OCI-LY7 (cell line): ENCODE measurements at regions not wholly inside any gene's neighbourhood (a gene's known extent, or its start where the extent isn't known, plus 50 kb on each side); places are given as distances from the start of the nearest gene placed in this dataset.

Experiments used
- BruUV-seq: library from RNA; stranded (reverse); fragments of 400-500 nt; replicated peaks from 2 replicates; lab custom pipeline; 2021; lab: Mats Ljungman, UMichigan
- CTCF ChIA-PET: fragments of 300-600 bp; sonication (Branson Sonifier 250); formaldehyde crosslinking; loops from one replicate; lab custom pipeline; 2022; ENCODE audit warnings: antibody characterized with exemption; ENCODE audit not compliant: unreplicated experiment; lab: Charles Lee
- POLR2A ChIA-PET: fragments of 300-600 bp; sonication (Branson Sonifier 250); formaldehyde crosslinking; loops from one replicate; lab custom pipeline; 2022; ENCODE audit warnings: antibody characterized with exemption; lab: Charles Lee
- DNase-seq: peaks from one replicate; pipeline ENCODE4 v3.0.0-alpha.2; 2015; ENCODE audit warnings: low spot score
- H2AFZ ChIP-seq: fragments of 200-600 bp; sonication (generic), shearing (Covaris generic); 2 replicates; pipeline ENCODE4 v1.6.1; 2014; ENCODE audit warnings: mild to moderate bottlenecking, antibody characterized with exemption, low read length, moderate library complexity
- H3K27ac ChIP-seq: fragments of 200-600 bp; sonication (generic); 2 replicates; pipeline ENCODE4 v1.5.1; 2014; ENCODE audit warnings: mixed run types, low read depth, mild to moderate bottlenecking, moderate library complexity, low read length, inconsistent platforms; ENCODE audit not compliant: poor library complexity, severe bottlenecking
- H3K36me3 ChIP-seq: fragments of 200-600 bp; sonication (generic); 2 replicates; pipeline ENCODE4 v1.6.1; 2014; ENCODE audit warnings: mild to moderate bottlenecking, antibody characterized with exemption, low read length, moderate library complexity, mixed read lengths; ENCODE audit not compliant: insufficient read depth
- H3K4me1 ChIP-seq: fragments of 200-600 bp; sonication (generic); 2 replicates; pipeline ENCODE4 v1.5.1; 2014; ENCODE audit warnings: mild to moderate bottlenecking, low read length; ENCODE audit not compliant: insufficient read depth, poor library complexity, severe bottlenecking
- H3K4me2 ChIP-seq: fragments of 200-600 bp; sonication (generic); 2 replicates; pipeline ENCODE4 v1.6.1; 2014; ENCODE audit warnings: mild to moderate bottlenecking, low read length
- H3K4me3 ChIP-seq: fragments of 200-600 bp; sonication (generic); 2 replicates; pipeline ENCODE4 v1.5.1; 2014; ENCODE audit warnings: mild to moderate bottlenecking, low read depth, low read length; ENCODE audit not compliant: poor library complexity, severe bottlenecking
- H3K79me2 ChIP-seq: fragments of 200-600 bp; sonication (generic); 2 replicates; pipeline ENCODE4 v1.6.1; 2016; ENCODE audit warnings: low read depth, mild to moderate bottlenecking, low read length, moderate library complexity, mixed read lengths; ENCODE audit not compliant: insufficient read depth
- H3K9me2 ChIP-seq: fragments of 200-600 bp; sonication (generic); 2 replicates; pipeline ENCODE4 v1.6.1; 2016; ENCODE audit warnings: mild to moderate bottlenecking, low read length, mixed read lengths; ENCODE audit not compliant: insufficient read depth
- H3K9me3 ChIP-seq: fragments of 200-600 bp; sonication (generic); 2 replicates; pipeline ENCODE4 v1.6.1; 2014; ENCODE audit warnings: mild to moderate bottlenecking, mixed run types, low read length, mixed read lengths
- H4K20me1 ChIP-seq: fragments of 200-600 bp; sonication (generic); 2 replicates; pipeline ENCODE4 v1.6.1; 2014; ENCODE audit warnings: mild to moderate bottlenecking, antibody characterized with exemption, low read length, moderate library complexity, mixed read lengths; ENCODE audit not compliant: insufficient read depth
- EZH2phosphoT487 ChIP-seq: fragments of 200-600 bp; sonication (generic); IDR thresholded peaks from 2 replicates; pipeline ENCODE4 v1.6.1; 2018; ENCODE audit warnings: low read depth, borderline replicate concordance, mild to moderate bottlenecking, mixed run types, antibody characterized with exemption, low read length, moderate library complexity, mixed read lengths
- intact Hi-C: fragments of 100-400 bp; cut with micrococcal nuclease; formaldehyde crosslinking; loops from one replicate; pipeline ENCODE4 v1.10.0; 2022; ENCODE audit not compliant: unreplicated experiment
- TF ChIP-seq, protein P1 (sequence below): fragments of 200-600 bp; sonication (generic); conservative IDR thresholded peaks from 2 replicates; pipeline ENCODE4 v1.5.1; 2014; ENCODE audit warnings: mild to moderate bottlenecking, antibody characterized with exemption, low read length, moderate library complexity, mixed read lengths

GRCh38 chr4:138488533-138488932 is 246.4 kb upstream of the SLC7A11 start:
- H3K9me2 ChIP-seq: no peaks in the 10 kb centered on the region
- H3K9me3 ChIP-seq: no peaks in the 10 kb centered on the region
- H3K36me3 ChIP-seq: no peaks in the 10 kb centered on the region
- no peak overlapping the region for H3K4me2 ChIP-seq
- TF ChIP-seq, protein P1, sequence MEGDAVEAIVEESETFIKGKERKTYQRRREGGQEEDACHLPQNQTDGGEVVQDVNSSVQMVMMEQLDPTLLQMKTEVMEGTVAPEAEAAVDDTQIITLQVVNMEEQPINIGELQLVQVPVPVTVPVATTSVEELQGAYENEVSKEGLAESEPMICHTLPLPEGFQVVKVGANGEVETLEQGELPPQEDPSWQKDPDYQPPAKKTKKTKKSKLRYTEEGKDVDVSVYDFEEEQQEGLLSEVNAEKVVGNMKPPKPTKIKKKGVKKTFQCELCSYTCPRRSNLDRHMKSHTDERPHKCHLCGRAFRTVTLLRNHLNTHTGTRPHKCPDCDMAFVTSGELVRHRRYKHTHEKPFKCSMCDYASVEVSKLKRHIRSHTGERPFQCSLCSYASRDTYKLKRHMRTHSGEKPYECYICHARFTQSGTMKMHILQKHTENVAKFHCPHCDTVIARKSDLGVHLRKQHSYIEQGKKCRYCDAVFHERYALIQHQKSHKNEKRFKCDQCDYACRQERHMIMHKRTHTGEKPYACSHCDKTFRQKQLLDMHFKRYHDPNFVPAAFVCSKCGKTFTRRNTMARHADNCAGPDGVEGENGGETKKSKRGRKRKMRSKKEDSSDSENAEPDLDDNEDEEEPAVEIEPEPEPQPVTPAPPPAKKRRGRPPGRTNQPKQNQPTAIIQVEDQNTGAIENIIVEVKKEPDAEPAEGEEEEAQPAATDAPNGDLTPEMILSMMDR: no peak
- TF ChIP-seq EZH2phosphoT487: no peak
- DNase-seq: no peak
- H3K79me2 ChIP-seq: no peaks in the 10 kb centered on the region
- intact Hi-C loops: no loop called here
- no peaks in the 10 kb centered on the region for H4K20me1 ChIP-seq
- no TSS peak for BruUV-seq
- ChIA-PET POLR2A (no interaction called here), CTCF (no interaction called here)
- H3K4me3 ChIP-seq: no peak overlapping the region
- no peak overlapping the region for H3K27ac ChIP-seq
- no peak overlapping the region for H2AFZ ChIP-seq
- no peaks in the 10 kb centered on the region for H3K4me1 ChIP-seq

GRCh38 chr4:138487670-138488069 is 245.5 kb upstream of the SLC7A11 start:
- POLR2A ChIA-PET: interaction anchor here (0.6 to 0.7 kb wide), 3 partner anchors 16 to 731 kb away, joined by 3 to 5 read pairs (median 3); no protein-coding TSS in a partner anchor
- DNase-seq: no peak
- intact Hi-C loops: no loop called here
- Histone ChIP-seq H3K4me2 (no peak overlapping the region), H3K9me2 (no peaks in the 10 kb centered on the region), H3K4me3 (no peak overlapping the region), H4K20me1 (no peaks in the 10 kb centered on the region), H3K79me2 (no peaks in the 10 kb centered on the region), H2AFZ (no peak overlapping the region), H3K4me1 (no peaks in the 10 kb centered on the region), H3K27ac (no peak overlapping the region), H3K9me3 (no peaks in the 10 kb centered on the region), H3K36me3 (no peaks in the 10 kb centered on the region)
- TF ChIP-seq EZH2phosphoT487: no peak
- TF ChIP-seq, protein P1: no peak
- no TSS peak for BruUV-seq
- CTCF ChIA-PET: no interaction called here

DNA sequence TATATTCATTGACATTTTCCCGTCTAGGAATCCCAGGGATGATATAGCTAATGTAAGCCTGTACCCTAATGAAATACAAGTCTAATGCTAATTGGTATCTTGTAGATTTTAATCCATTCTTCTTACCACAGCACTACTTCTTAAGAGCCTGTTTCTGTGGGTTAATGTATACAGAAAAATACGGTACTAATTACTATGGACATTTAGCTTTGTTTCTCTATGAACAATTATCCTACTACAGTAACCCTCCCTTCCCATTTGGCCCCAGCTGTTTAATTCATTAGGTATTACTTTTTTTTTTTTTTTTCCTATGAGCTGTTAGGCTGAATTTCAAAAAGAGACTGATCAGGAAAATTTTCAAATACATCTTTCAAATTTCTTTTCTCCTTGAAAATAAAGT is 245.1 kb upstream of the SLC7A11 start:
- no peaks in the 10 kb centered on the region for H4K20me1 ChIP-seq
- no peak overlapping the region for H2AFZ ChIP-seq
- intact Hi-C loops: no loop called here
- no peaks in the 10 kb centered on the region for H3K9me3 ChIP-seq
- H3K36me3 ChIP-seq: no peaks in the 10 kb centered on the region
- no peaks in the 10 kb centered on the region for H3K4me1 ChIP-seq
- ChIA-PET POLR2A (interaction anchor here (0.6 to 0.7 kb wide), 4 partner anchors 15 to 730 kb away, joined by 3 to 5 read pairs (median 3); no protein-coding TSS in a partner anchor), CTCF (no interaction called here)
- no peak overlapping the region for H3K4me3 ChIP-seq
- DNase-seq: no peak
- H3K9me2 ChIP-seq: no peaks in the 10 kb centered on the region
- no peak overlapping the region for H3K4me2 ChIP-seq
- TF ChIP-seq, protein P1: no peak
- TF ChIP-seq EZH2phosphoT487: no peak
- no TSS peak for BruUV-seq
- no peak overlapping the region for H3K27ac ChIP-seq
- no peaks in the 10 kb centered on the region for H3K79me2 ChIP-seq
